H1 (cell line): ENCODE measurements at regions not wholly inside any gene's neighbourhood (a gene's known extent, or its start where the extent isn't known, plus 50 kb on each side); places are given as distances from the start of the nearest gene placed in this dataset.
"Not testable (repeated sequence)": the region's sequence is repeated elsewhere in the genome, so short reads cannot be mapped to it uniquely, and the experiment has no call there.

Experiments used
- CTCF ChIA-PET: fragments of 300-600 bp; sonication (Branson Sonifier 250); formaldehyde crosslinking; loops from one replicate; lab custom pipeline; 2021; ENCODE audit not compliant: partially characterized antibody; lab: Charles Lee
- POLR2A ChIA-PET: fragments of 300-600 bp; sonication (Branson Sonifier 250); formaldehyde crosslinking; loops from one replicate; lab custom pipeline; 2021; ENCODE audit warnings: inconsistent platforms; ENCODE audit not compliant: partially characterized antibody; lab: Charles Lee
- DNase-seq, 2 experiments: peaks; one replicate each; pipeline versions ENCODE4 v3.0.0 to v3.0.0-alpha.2; 2010 to 2022; ENCODE audit warnings: low spot score in 2 of 2, low read depth in 1 of 2, mixed read lengths in 1 of 2
- FAIRE-seq: peaks from 2 replicates; lab custom pipeline; 2011; peaks lifted over from hg19 to GRCh38; lab: Jason Lieb, UNC
- H2AFZ ChIP-seq: 2 replicates; pipeline ENCODE4 v1.8.1; 2012; ENCODE audit warnings: low read length, inconsistent platforms
- H2AK5ac ChIP-seq: 2 replicates; pipeline ENCODE4 v1.6.1; 2013; ENCODE audit warnings: low read depth, low read length
- H2BK120ac ChIP-seq: replicated peaks from 2 replicates; pipeline ENCODE3; 2013; ENCODE audit warnings: low read depth, low read length, inconsistent platforms
- H2BK12ac ChIP-seq: 2 replicates; pipeline ENCODE4 v1.6.1; 2013; ENCODE audit warnings: low read depth, low read length
- H2BK15ac ChIP-seq: 2 replicates; pipeline ENCODE4 v1.6.1; 2013; ENCODE audit warnings: low read length
- H2BK20ac ChIP-seq: 2 replicates; pipeline ENCODE4 v1.6.1; 2013; ENCODE audit warnings: low read length
- H2BK5ac ChIP-seq: 2 replicates; pipeline ENCODE4 v1.6.1; 2013; ENCODE audit warnings: low read depth, low read length
- H3K14ac ChIP-seq: 2 replicates; pipeline ENCODE4 v1.6.1; 2013; ENCODE audit warnings: inconsistent platforms; ENCODE audit not compliant: insufficient read length
- H3K18ac ChIP-seq: 2 replicates; pipeline ENCODE4 v1.6.1; 2013; ENCODE audit warnings: low read length; ENCODE audit errors: extremely low read depth
- H3K23ac ChIP-seq: 2 replicates; pipeline ENCODE4 v1.6.1; 2013; ENCODE audit warnings: inconsistent platforms; ENCODE audit not compliant: insufficient read length
- H3K23me2 ChIP-seq: 2 replicates; pipeline ENCODE4 v1.6.1; 2013; ENCODE audit warnings: low read depth, low read length
- H3K27ac ChIP-seq: 2 replicates; pipeline ENCODE4 v1.6.1; 2011; ENCODE audit warnings: low read depth, low read length, inconsistent platforms
- H3K27me3 ChIP-seq, 4 experiments: replicated peaks in 1 of 4; 1 replicate in 1 of 4; 2 replicates in 3 of 4; pipeline versions ENCODE4 v1.6.1 to v1.8.1; 2011 to 2013; ENCODE audit warnings: low read length in 3 of 4, mild to moderate bottlenecking in 3 of 4, inconsistent platforms in 2 of 4, mixed read lengths in 2 of 4, moderate library complexity in 1 of 4; ENCODE audit not compliant: control insufficient read depth in 3 of 4, insufficient read depth in 3 of 4; ENCODE audit errors: extremely low read depth in 1 of 4
- H3K36me3 ChIP-seq, 4 experiments: 2 replicates each; pipeline versions ENCODE4 v1.6.1 to v1.8.1; 2011 to 2013; ENCODE audit warnings: mild to moderate bottlenecking in 4 of 4, low read length in 3 of 4, moderate library complexity in 2 of 4, control low read depth in 1 of 4, inconsistent platforms in 1 of 4; ENCODE audit not compliant: insufficient read depth in 4 of 4, control insufficient read depth in 2 of 4
- H3K4ac ChIP-seq: replicated peaks from 2 replicates; pipeline ENCODE3; 2013; ENCODE audit warnings: low read length, low read depth, mixed read lengths, inconsistent platforms; ENCODE audit not compliant: insufficient read length
- H3K4me1 ChIP-seq, 4 experiments: replicated peaks in 1 of 4; 1 replicate in 1 of 4; 2 replicates in 3 of 4; pipeline versions ENCODE4 v1.6.1 to v1.8.1; 2011 to 2013; ENCODE audit warnings: low read length in 3 of 4, inconsistent platforms in 2 of 4, mixed read lengths in 1 of 4; ENCODE audit not compliant: insufficient read depth in 4 of 4, control insufficient read depth in 3 of 4
- H3K4me2 ChIP-seq, 2 experiments: 2 replicates each; pipeline versions ENCODE4 v1.6.1 to v1.8.1; 2011 to 2013; ENCODE audit warnings: low read depth in 2 of 2, low read length in 2 of 2, control low read depth in 1 of 2, inconsistent platforms in 1 of 2, mild to moderate bottlenecking in 1 of 2; ENCODE audit not compliant: insufficient read depth in 1 of 2
- H3K4me3 ChIP-seq, 4 experiments: fragments of 200-600, 300-600 bp in 1 of 4; sonication (generic), shearing (Covaris generic), sonication (Bioruptor Twin) in 1 of 4; 2 replicates each; pipeline versions ENCODE4 v1.5.1 to v1.8.1; 2011 to 2016; ENCODE audit warnings: low read length in 4 of 4, low read depth in 3 of 4, control low read depth in 2 of 4, inconsistent platforms in 2 of 4, mild to moderate bottlenecking in 2 of 4, mixed read lengths in 1 of 4, moderate library complexity in 1 of 4; ENCODE audit not compliant: insufficient read depth in 2 of 4; ENCODE audit errors: extremely low read depth in 1 of 4
- H3K56ac ChIP-seq: replicated peaks from 2 replicates; pipeline ENCODE3; 2013; ENCODE audit warnings: low read depth, mild to moderate bottlenecking, mixed read lengths, low read length, inconsistent platforms; ENCODE audit not compliant: insufficient read length
- H3K79me1 ChIP-seq: 2 replicates; pipeline ENCODE4 v1.6.1; 2013; ENCODE audit warnings: low read depth, low read length, control low read depth
- H3K79me2 ChIP-seq, 2 experiments: 2 replicates each; pipeline versions ENCODE4 v1.6.1 to v1.8.1; 2012 to 2013; ENCODE audit warnings: low read length in 2 of 2, mild to moderate bottlenecking in 2 of 2, inconsistent platforms in 1 of 2; ENCODE audit not compliant: insufficient read depth in 2 of 2, control insufficient read depth in 1 of 2
- H3K9ac ChIP-seq, 4 experiments: replicated peaks in 1 of 4; 1 replicate in 1 of 4; 2 replicates in 3 of 4; pipeline versions ENCODE4 v1.6.1 to v1.8.1; 2011 to 2013; ENCODE audit warnings: low read depth in 3 of 4, low read length in 3 of 4, control low read depth in 2 of 4, mild to moderate bottlenecking in 2 of 4, moderate library complexity in 2 of 4, inconsistent platforms in 1 of 4; ENCODE audit errors: extremely low read depth in 1 of 4
- H3K9me3 ChIP-seq, 2 experiments: 2 replicates each; pipeline versions ENCODE4 v1.6.1 to v1.8.1; 2012 to 2013; ENCODE audit warnings: mild to moderate bottlenecking in 2 of 2, moderate library complexity in 2 of 2, control low read depth in 1 of 2, inconsistent platforms in 1 of 2, low read depth in 1 of 2, low read length in 1 of 2, mixed read lengths in 1 of 2; ENCODE audit not compliant: insufficient read depth in 2 of 2
- H4K20me1 ChIP-seq, 2 experiments: replicated peaks in 1 of 2; 2 replicates each; pipeline versions ENCODE3 to v1.8.1; 2011 to 2013; ENCODE audit warnings: inconsistent platforms in 2 of 2, low read length in 2 of 2, mild to moderate bottlenecking in 1 of 2; ENCODE audit not compliant: insufficient read depth in 2 of 2, control insufficient read depth in 1 of 2
- H4K5ac ChIP-seq: 2 replicates; pipeline ENCODE4 v1.6.1; 2013; ENCODE audit warnings: low read length, low read depth, mixed read lengths, inconsistent platforms; ENCODE audit not compliant: insufficient read length
- H4K8ac ChIP-seq: 2 replicates; pipeline ENCODE4 v1.8.0; 2013; ENCODE audit warnings: mild to moderate bottlenecking, moderate library complexity, low read length, inconsistent platforms; ENCODE audit not compliant: insufficient read depth; ENCODE audit errors: extremely low read depth
- H4K91ac ChIP-seq: replicated peaks from 2 replicates; pipeline ENCODE3; 2013; ENCODE audit warnings: low read length, mixed read lengths, inconsistent platforms; ENCODE audit not compliant: insufficient read length
- WGBS, 2 experiments: shearing (Covaris generic) in 1 of 2; methylation state at CpG; one replicate each; pipeline versions ENCODE4 v1.1.6 to v1.1.7; 2013 to 2015; ENCODE audit warnings: low lambda C conversion rate in 2 of 2, mixed read lengths in 2 of 2, inconsistent platforms in 1 of 2, low coverage in 1 of 2, missing lambda C conversion rate in 1 of 2; ENCODE audit not compliant: insufficient replicate concordance in 2 of 2, insufficient coverage in 1 of 2, insufficient read length in 1 of 2; ENCODE audit errors: extremely low coverage in 1 of 2, missing lambda C conversion rate in 1 of 2; 5-methylcytosine and 5-hydroxymethylcytosine counted together

GRCh38 chr12:30520285-30520684 lies 175.4 kb downstream of the IPO8 start:
- H2BK15ac ChIP-seq, H3K18ac ChIP-seq, H3K4me3 ChIP-seq, H3K4me2 ChIP-seq, H3K9ac ChIP-seq, H4K5ac ChIP-seq, CTCF ChIA-PET, H3K23ac ChIP-seq, H2AFZ ChIP-seq, H3K79me2 ChIP-seq, H3K27me3 ChIP-seq, H2BK20ac ChIP-seq, H2BK120ac ChIP-seq, H4K91ac ChIP-seq, H4K20me1 ChIP-seq, H3K23me2 ChIP-seq, H2BK5ac ChIP-seq, H3K14ac ChIP-seq, H2AK5ac ChIP-seq, FAIRE-seq, H3K79me1 ChIP-seq, H2BK12ac ChIP-seq, H3K9me3 ChIP-seq, H3K4me1 ChIP-seq, POLR2A ChIA-PET, H3K27ac ChIP-seq, H4K8ac ChIP-seq, H3K36me3 ChIP-seq, H3K56ac ChIP-seq, H3K4ac ChIP-seq, DNase-seq: not testable (repeated sequence)
- 64% methylated on average over 3 of the region's 4 CpGs; no CpG with 5 or more reads in 1 of the 2 experiments for WGBS, 2 experiments
